ENCODE measurements at regions not wholly inside any gene's neighbourhood (a gene's known extent, or its start where the extent isn't known, plus 50 kb on each side); places are given as distances from the start of the nearest gene placed in this dataset.

DNA sequence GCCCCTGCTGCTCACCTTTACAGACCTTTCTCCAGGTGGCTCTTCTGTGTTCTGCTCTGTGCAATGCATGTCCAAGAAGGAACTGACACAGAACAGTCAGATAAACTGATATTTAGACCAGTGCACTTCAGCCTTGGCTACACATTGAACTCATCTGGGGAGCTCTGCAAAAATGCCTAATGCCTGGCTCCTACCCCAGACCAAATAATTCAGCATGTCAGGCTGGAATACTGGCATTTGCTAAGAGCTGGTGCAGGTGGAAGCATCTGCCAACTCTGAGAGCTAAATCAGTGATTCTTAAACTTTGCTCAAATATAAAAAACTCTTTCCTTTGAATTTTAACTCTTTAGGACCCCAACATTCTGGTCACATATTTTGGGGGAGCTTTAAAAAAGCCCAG, 118.2 kb upstream of the TSC22D1 start (continued):
- TF ChIP-seq, protein P1, sequence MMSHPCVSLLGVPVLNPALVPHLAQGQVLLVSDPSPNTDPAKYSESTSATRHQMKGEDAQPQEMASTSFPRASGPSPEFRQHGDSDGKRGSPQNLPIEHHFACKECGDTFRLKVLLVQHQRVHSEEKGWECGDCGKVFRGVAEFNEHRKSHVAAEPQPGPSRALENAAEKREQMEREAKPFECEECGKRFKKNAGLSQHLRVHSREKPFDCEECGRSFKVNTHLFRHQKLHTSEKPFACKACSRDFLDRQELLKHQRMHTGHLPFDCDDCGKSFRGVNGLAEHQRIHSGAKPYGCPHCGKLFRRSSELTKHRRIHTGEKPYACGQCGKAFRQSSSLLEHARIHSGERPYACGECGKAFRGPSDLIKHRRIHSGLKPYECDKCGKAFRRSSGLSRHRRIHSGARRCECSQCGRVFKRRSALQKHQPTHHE (CRISPR knock-in tag; IDR thresholded peaks at IDR 0.05; ENCODE audit: borderline replicate concordance): no peak
- TF ChIP-seq ETV6 (CRISPR knock-in tag; conservative IDR thresholded peaks at IDR 0.05) (no peak), ZNF205 (CRISPR knock-in tag; IDR thresholded peaks at IDR 0.05) (no peak)

DNA sequence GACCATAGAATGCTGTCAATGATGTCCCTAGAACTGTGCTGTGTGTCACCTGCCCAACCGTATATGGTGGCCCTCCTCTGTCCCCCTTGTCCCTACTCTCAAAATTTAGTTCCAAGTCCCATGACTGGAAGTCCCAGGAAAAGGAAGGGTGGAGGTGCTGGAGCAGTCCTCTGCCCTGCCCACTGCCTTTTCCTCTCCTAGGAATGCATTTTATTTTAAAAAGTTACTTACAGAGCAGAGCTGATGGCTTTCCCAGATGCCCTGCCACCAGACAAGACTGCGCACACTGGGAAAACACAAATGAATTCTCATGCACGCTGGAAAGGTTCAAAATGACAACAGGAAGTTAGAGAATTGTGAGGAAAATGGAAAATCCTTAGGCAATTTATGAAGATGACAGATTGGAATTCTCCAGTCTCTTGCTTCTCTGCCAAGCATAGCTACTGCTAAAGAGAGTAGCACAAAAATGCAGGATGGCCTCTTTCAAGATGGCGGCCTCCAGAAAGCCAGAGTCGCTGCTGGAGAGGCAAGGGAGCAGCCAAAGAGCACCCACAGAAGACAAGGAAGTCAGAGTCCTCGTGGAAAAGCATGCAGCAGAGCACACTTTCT, 117.1 kb upstream of the TSC22D1 start:
- Histone ChIP-seq H3K4me3 (replicated peaks in 1 of 3; ENCODE audit: insufficient read depth in 1 of 3, low read depth in 2 of 3, low read length in 3 of 3) (no peak overlapping the region), H3K79me2 (ENCODE audit: insufficient read depth, low read length) (no peaks in the 10 kb centered on the region), H3K4me2 (ENCODE audit: low read depth, low read length) (no peak overlapping the region), H3K27ac (ENCODE audit: extremely low read length, insufficient read depth, low read length) (no peak overlapping the region), H3K4me1 (ENCODE audit: insufficient read depth, low read length) (no peaks in the 10 kb centered on the region), H3K36me3 (replicated peaks in 1 of 2; ENCODE audit: control insufficient read depth in 1 of 2, insufficient read depth in 2 of 2, low read length in 2 of 2) (no peaks in the 10 kb centered on the region), H3K9ac (ENCODE audit: insufficient read depth, low read depth, low read length) (no peak overlapping the region), H2AFZ (ENCODE audit: low read length) (no peak overlapping the region), H4K20me1 (ENCODE audit: insufficient read depth, low read length) (no peaks in the 10 kb centered on the region), H3K27me3 (ENCODE audit: control insufficient read depth in 1 of 2, insufficient read depth in 2 of 2, low read length in 2 of 2) (peaks cover 0 to 1% of the 10 kb centered on the region in 2 experiments; a peak in 1 of 5 replicates), H3K9me3 (ENCODE audit: low read length) (no peaks in the 10 kb centered on the region)
- intact Hi-C loops (cut with micrococcal nuclease; ENCODE audit: unreplicated experiment): no loop called here
- ATAC-seq (no peak), DNase-seq (ENCODE audit: low spot score) (no peak), FAIRE-seq (no peak)
- TF ChIP-seq KMT2A (CRISPR knock-in tag; IDR thresholded peaks at IDR 0.05): no peak
- TF ChIP-seq ZNF670 (CRISPR knock-in tag; IDR thresholded peaks at IDR 0.05; ENCODE audit: borderline replicate concordance): no peak
- TF ChIP-seq, protein P2, sequence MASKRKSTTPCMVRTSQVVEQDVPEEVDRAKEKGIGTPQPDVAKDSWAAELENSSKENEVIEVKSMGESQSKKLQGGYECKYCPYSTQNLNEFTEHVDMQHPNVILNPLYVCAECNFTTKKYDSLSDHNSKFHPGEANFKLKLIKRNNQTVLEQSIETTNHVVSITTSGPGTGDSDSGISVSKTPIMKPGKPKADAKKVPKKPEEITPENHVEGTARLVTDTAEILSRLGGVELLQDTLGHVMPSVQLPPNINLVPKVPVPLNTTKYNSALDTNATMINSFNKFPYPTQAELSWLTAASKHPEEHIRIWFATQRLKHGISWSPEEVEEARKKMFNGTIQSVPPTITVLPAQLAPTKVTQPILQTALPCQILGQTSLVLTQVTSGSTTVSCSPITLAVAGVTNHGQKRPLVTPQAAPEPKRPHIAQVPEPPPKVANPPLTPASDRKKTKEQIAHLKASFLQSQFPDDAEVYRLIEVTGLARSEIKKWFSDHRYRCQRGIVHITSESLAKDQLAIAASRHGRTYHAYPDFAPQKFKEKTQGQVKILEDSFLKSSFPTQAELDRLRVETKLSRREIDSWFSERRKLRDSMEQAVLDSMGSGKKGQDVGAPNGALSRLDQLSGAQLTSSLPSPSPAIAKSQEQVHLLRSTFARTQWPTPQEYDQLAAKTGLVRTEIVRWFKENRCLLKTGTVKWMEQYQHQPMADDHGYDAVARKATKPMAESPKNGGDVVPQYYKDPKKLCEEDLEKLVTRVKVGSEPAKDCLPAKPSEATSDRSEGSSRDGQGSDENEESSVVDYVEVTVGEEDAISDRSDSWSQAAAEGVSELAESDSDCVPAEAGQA (IDR thresholded peaks at IDR 0.05; ENCODE audit: low read depth): no peak
- TF ChIP-seq, protein P2 (CRISPR knock-in tag; IDR thresholded peaks at IDR 0.05; ENCODE audit: borderline replicate concordance): no peak
- in situ Hi-C loops (cut with HindIII; ENCODE audit: extremely low pct_ligation_motif_present, low pct_unique_long_range_greater_than_20kb): no loop called here
- ChIA-PET CTCF (ENCODE audit: low intra/inter-chr PET ratio, low total read pairs) (no interaction called here), POLR2A (no interaction called here)
- BruUV-seq (replicated peaks): no TSS peak
- WGBS (ENCODE audit: low lambda C conversion rate): 24% methylated on average over 5 of the region's 6 CpGs
